T-helper 1 cell treated with Interleukin-12 subunit alpha and Interleukin-12 subunit beta and Interleukin-4 antibody, amounts not matched to agents 30 μg/mL and 1 μg/mL, for 36 hours (primary cell): ENCODE measurements at regions not wholly inside any gene's neighbourhood (a gene's known extent, or its start where the extent isn't known, plus 50 kb on each side); places are given as distances from the start of the nearest gene placed in this dataset.

Experiments
- H3K27ac Mint-ChIP-seq: one replicate; pipeline ENCODE4 v1.8.0; 2021; ENCODE audit warnings: mild to moderate bottlenecking, mixed read lengths
- H3K27me3 Mint-ChIP-seq: one replicate; pipeline ENCODE4 v1.8.0; 2021; ENCODE audit warnings: low read depth, mixed read lengths
- H3K36me3 Mint-ChIP-seq: one replicate; pipeline ENCODE4 v1.8.0; 2021; ENCODE audit warnings: low read depth, mixed read lengths
- H3K4me1 Mint-ChIP-seq: one replicate; pipeline ENCODE4 v1.8.0; 2021; ENCODE audit warnings: low read depth, mixed read lengths
- H3K4me3 Mint-ChIP-seq: one replicate; pipeline ENCODE4 v1.8.0; 2021; ENCODE audit warnings: mild to moderate bottlenecking, moderate library complexity, mixed read lengths
- H3K9me3 Mint-ChIP-seq: one replicate; pipeline ENCODE4 v1.8.0; 2021; ENCODE audit warnings: mixed read lengths

- Mint-ChIP-seq H3K27me3 (no peaks in the 10 kb centered on the region), H3K4me1 (no peaks in the 10 kb centered on the region), H3K4me3 (no peak overlapping the region), H3K36me3 (no peaks in the 10 kb centered on the region), H3K9me3 (peaks cover 5% of the 10 kb centered on the region), H3K27ac (no peak overlapping the region)
Measured at GRCh38 chr2:21644266-21644665, 520.5 kb downstream of the TDRD15 start.

- Mint-ChIP-seq H3K9me3 (peaks cover 5% of the 10 kb centered on the region), H3K27ac (no peak overlapping the region), H3K36me3 (no peaks in the 10 kb centered on the region), H3K4me1 (no peaks in the 10 kb centered on the region), H3K4me3 (no peak overlapping the region), H3K27me3 (no peaks in the 10 kb centered on the region)
Measured at GRCh38 chr2:21646345-21646744, 522.6 kb downstream of the TDRD15 start.

GRCh38 chr2:21650569-21650968 is 526.8 kb downstream of the TDRD15 start:
- Mint-ChIP-seq H3K9me3 (no peaks in the 10 kb centered on the region), H3K4me1 (no peaks in the 10 kb centered on the region), H3K27ac (no peak overlapping the region), H3K27me3 (no peaks in the 10 kb centered on the region), H3K4me3 (no peak overlapping the region), H3K36me3 (no peaks in the 10 kb centered on the region)

- peaks cover 6% of the 10 kb centered on the region for H3K9me3 Mint-ChIP-seq
- H3K27me3 Mint-ChIP-seq: no peaks in the 10 kb centered on the region
- no peak overlapping the region for H3K27ac Mint-ChIP-seq
- H3K4me1 Mint-ChIP-seq: no peaks in the 10 kb centered on the region
- no peaks in the 10 kb centered on the region for H3K36me3 Mint-ChIP-seq
- no peak overlapping the region for H3K4me3 Mint-ChIP-seq
Measured at GRCh38 chr2:21655136-21655535, 531.4 kb downstream of the TDRD15 start.

- no peaks in the 10 kb centered on the region for H3K36me3 Mint-ChIP-seq
Measured at GRCh38 chr2:21656330-21657075, 532.7 kb downstream of the TDRD15 start.

GRCh38 chr2:21657445-21657844 is 533.7 kb downstream of the TDRD15 start:
- Mint-ChIP-seq H3K36me3 (no peaks in the 10 kb centered on the region), H3K4me3 (no peak overlapping the region), H3K4me1 (no peaks in the 10 kb centered on the region), H3K9me3 (peaks cover 6% of the 10 kb centered on the region), H3K27me3 (no peaks in the 10 kb centered on the region), H3K27ac (no peak overlapping the region)

More at GRCh38 chr2:21656330-21657075, 532.7 kb downstream of the TDRD15 start:
- peaks cover 6% of the 10 kb centered on the region for H3K9me3 Mint-ChIP-seq
- H3K4me1 Mint-ChIP-seq: no peaks in the 10 kb centered on the region
- H3K27ac Mint-ChIP-seq: no peak overlapping the region
- no peaks in the 10 kb centered on the region for H3K27me3 Mint-ChIP-seq
- no peak overlapping the region for H3K4me3 Mint-ChIP-seq

GRCh38 chr2:21658269-21658668 is 534.5 kb downstream of the TDRD15 start:
- H3K4me1 Mint-ChIP-seq: no peaks in the 10 kb centered on the region
- peaks cover 6% of the 10 kb centered on the region for H3K9me3 Mint-ChIP-seq
- H3K27me3 Mint-ChIP-seq: no peaks in the 10 kb centered on the region
- H3K27ac Mint-ChIP-seq: no peak overlapping the region
- H3K4me3 Mint-ChIP-seq: no peak overlapping the region
- H3K36me3 Mint-ChIP-seq: no peaks in the 10 kb centered on the region

- H3K4me3 Mint-ChIP-seq: no peak overlapping the region
- H3K27me3 Mint-ChIP-seq: no peaks in the 10 kb centered on the region
- peaks cover 6% of the 10 kb centered on the region for H3K9me3 Mint-ChIP-seq
- no peak overlapping the region for H3K27ac Mint-ChIP-seq
- no peaks in the 10 kb centered on the region for H3K36me3 Mint-ChIP-seq
- H3K4me1 Mint-ChIP-seq: no peaks in the 10 kb centered on the region
Measured at GRCh38 chr2:21658907-21659477, 535.2 kb downstream of the TDRD15 start.

- Mint-ChIP-seq H3K27me3 (no peaks in the 10 kb centered on the region), H3K4me3 (no peak overlapping the region), H3K36me3 (no peaks in the 10 kb centered on the region), H3K9me3 (peaks cover 7% of the 10 kb centered on the region), H3K4me1 (no peaks in the 10 kb centered on the region), H3K27ac (no peak overlapping the region)
Measured at GRCh38 chr2:21664083-21664482, 540.3 kb downstream of the TDRD15 start.

GRCh38 chr2:21667638-21668037 is 543.9 kb downstream of the TDRD15 start:
- no peaks in the 10 kb centered on the region for H3K27me3 Mint-ChIP-seq
- H3K9me3 Mint-ChIP-seq: peaks cover 11% of the 10 kb centered on the region

GRCh38 chr2:21668078-21668710 is 544.4 kb downstream of the TDRD15 start:
- Mint-ChIP-seq H3K4me3 (no peak overlapping the region), H3K36me3 (no peaks in the 10 kb centered on the region), H3K27me3 (no peaks in the 10 kb centered on the region), H3K9me3 (peaks cover 11% of the 10 kb centered on the region), H3K4me1 (no peaks in the 10 kb centered on the region), H3K27ac (no peak overlapping the region)

More at GRCh38 chr2:21667638-21668037, 543.9 kb downstream of the TDRD15 start:
- Mint-ChIP-seq H3K27ac (no peak overlapping the region), H3K4me3 (no peak overlapping the region), H3K4me1 (no peaks in the 10 kb centered on the region), H3K36me3 (no peaks in the 10 kb centered on the region)

- no peaks in the 10 kb centered on the region for H3K4me1 Mint-ChIP-seq
- H3K36me3 Mint-ChIP-seq: no peaks in the 10 kb centered on the region
- H3K27ac Mint-ChIP-seq: no peak overlapping the region
- H3K4me3 Mint-ChIP-seq: no peak overlapping the region
- H3K9me3 Mint-ChIP-seq: peaks cover 8% of the 10 kb centered on the region
- H3K27me3 Mint-ChIP-seq: no peaks in the 10 kb centered on the region
Measured at GRCh38 chr2:21676041-21676440, 552.3 kb downstream of the TDRD15 start.

GRCh38 chr2:21676676-21677075 is 552.9 kb downstream of the TDRD15 start:
- no peaks in the 10 kb centered on the region for H3K27me3 Mint-ChIP-seq
- H3K4me3 Mint-ChIP-seq: no peak overlapping the region
- H3K36me3 Mint-ChIP-seq: no peaks in the 10 kb centered on the region
- no peak overlapping the region for H3K27ac Mint-ChIP-seq
- H3K9me3 Mint-ChIP-seq: peaks cover 14% of the 10 kb centered on the region
- H3K4me1 Mint-ChIP-seq: no peaks in the 10 kb centered on the region

GRCh38 chr2:21683838-21684237 is 560.1 kb downstream of the TDRD15 start:
- Mint-ChIP-seq H3K4me3 (no peak overlapping the region), H3K27ac (no peak overlapping the region), H3K36me3 (no peaks in the 10 kb centered on the region), H3K9me3 (peaks cover 19% of the 10 kb centered on the region), H3K27me3 (no peaks in the 10 kb centered on the region), H3K4me1 (no peaks in the 10 kb centered on the region)

GRCh38 chr2:21687589-21687988 is 563.8 kb downstream of the TDRD15 start:
- no peaks in the 10 kb centered on the region for H3K4me1 Mint-ChIP-seq
- no peaks in the 10 kb centered on the region for H3K36me3 Mint-ChIP-seq
- H3K27ac Mint-ChIP-seq: no peak overlapping the region
- H3K4me3 Mint-ChIP-seq: no peak overlapping the region
- H3K9me3 Mint-ChIP-seq: no peaks in the 10 kb centered on the region
- H3K27me3 Mint-ChIP-seq: no peaks in the 10 kb centered on the region
